Activated T-cell treated with anti-CD3 and anti-CD28 coated beads for 48 hours (primary cell): ENCODE measurements at regions not wholly inside any gene's neighbourhood (a gene's known extent, or its start where the extent isn't known, plus 50 kb on each side); places are given as distances from the start of the nearest gene placed in this dataset.

Experiments
- DNase-seq: peaks from one replicate; pipeline ENCODE4 v3.0.0-alpha.2; 2020; ENCODE audit warnings: low read depth

DNA sequence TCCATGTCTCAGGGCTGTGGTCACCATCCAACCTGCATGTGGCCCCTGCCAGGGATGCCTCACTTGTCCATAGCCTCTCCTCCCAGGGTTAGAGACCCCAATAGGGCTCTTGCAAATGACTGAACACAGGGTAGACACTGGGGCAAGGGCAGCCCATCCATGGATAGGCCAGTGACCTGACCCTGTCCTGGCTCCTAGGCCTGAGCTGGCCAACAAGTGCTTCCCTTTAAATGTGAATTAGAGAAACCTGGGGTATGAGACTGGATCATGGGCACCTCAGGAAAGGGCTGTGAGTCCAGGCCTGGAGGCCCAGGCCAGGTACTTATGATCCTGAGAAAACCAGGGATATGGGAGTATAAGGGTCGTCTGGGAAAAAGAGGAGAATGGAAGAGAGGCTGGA is 64.5 kb downstream of the COPS8 start:
- no peak for DNase-seq

DNA sequence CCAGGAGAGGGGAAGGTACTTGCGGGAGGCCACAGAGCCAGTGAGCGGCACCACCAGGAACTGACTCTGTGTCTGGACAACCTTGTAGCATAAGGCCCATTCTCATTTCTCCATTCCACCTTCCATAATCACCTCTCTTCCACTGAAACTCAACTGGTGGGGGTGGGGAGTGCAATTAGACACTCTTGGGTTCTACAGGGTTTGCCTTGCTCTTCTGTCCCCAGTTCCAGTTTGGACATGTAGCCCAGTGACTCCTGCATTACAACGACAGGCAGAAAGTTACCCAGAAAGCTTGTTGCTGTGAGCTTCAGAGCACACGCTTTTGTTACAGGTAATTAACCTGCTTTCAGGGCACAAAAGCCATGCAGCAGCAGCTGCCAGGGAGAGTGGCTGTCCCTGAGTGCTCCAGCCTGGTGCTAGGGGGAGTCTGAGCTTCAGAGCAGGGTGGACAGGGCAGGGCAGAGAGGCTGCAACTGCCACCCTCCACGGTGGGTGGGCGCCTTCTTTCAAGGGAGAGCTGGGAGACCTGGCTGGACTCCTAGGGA is 65.2 kb downstream of the COPS8 start:
- DNase-seq: no peak

DNA sequence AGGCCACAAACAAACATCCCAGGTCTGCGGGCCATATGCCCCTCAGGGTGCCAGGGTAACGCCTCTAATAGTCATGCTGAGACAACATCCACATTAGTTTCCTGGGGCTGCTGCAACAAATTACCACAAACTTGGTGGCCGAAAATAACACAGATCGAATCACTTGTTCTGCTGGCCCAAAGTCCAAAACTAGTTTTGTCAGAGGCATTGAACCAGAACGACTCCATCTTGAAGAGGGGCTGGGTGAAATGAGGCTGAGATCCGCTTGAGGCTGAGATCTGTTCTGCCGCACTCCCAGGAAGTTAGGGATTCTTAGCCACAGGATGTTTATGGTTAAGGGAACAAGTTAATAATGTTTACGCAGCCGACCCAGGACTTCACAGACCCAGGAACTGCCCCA is 66.7 kb downstream of the COPS8 start:
- DNase-seq: no peak

DNA sequence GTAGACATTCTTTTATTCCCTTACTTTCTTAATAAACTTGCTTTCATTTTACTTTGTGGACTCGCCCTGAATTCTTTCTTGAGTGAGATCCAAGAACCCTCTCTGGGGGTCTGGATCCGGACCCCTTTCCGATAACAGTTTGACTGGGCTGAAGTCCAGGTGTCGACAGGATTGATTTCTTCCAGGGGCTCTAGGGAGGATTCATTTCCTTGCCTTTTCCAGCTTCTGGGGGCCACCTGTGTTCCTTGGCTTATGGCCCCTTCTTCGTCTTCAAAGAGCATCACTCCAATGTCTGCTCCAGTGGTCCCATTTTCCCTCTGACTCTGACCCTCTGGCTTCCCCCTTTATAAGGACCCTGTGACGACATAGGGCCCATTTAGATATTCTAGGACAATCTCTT is 67.5 kb downstream of the COPS8 start:
- no peak for DNase-seq

DNA sequence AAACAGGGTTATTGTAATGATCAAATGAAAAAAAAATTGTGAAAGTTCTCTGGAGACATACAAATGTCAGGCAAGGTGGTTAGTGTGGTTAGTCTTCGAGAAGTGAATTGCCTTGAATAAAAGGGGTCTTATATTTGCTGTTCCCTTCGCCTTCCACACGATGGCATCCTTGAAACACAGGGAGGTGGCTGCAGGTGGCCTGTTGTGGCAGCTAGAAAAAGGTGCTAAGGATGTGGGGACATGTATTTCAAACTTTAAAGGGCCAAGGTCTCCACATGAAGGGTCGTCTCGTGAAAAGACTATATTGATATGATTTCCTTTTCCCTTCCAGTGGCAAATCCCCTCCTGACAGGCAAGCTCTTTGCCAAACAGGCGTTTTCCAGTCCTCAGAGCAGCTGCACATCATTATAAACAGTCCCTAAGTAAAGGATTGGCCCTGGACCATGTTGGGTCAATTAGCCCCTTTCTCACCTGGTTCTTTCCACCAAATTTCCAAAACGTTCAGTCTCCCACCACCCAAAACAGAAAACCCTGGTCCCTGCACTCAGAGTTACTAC is 68.5 kb downstream of the COPS8 start:
- DNase-seq: peak; percentile 55

DNA sequence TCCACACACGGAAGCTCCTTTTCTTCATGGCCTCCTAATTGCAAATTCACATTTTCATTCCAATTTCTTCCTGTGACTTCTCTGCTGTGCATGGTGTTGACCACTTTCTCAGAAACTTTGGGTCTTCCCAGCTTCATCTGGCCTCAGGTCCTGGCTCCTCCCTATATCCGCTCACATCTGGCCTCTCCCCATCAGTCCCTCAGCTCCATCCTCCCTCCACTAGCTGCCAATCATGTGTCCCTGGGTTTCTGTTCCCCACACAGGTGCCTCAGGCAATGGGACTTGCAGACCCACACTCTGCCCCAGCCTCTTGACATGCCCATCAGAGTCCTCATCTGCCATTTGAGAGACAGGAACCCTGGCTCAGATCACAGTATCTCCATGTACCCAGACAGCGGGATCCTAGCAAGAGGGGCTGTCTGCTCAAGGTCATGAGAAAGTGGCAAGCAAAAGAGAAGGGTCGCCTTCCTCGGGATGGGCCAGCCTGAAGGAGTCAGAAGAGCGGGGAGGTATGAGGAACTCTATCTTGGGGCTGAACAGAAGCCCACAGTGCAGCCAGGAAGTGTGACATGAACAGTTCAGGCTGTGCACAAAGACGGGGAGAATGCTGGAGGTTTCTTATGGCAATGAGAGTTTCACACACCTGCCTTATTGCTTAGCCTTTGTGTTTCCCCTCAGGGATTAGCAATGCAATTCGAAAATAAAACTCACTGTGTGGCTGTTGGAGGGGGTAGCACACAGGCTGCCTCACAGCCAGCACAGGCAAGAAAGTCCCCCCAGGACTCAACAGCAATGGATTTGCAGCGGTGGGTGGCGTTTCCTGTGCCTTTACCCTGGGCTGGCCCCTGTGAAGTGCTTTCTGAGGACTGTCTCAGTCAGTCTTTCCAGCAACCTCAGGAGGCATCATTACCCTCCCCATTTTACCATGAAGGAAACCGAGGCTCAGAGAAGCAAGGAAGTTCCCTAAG is 69.5 kb downstream of the COPS8 start:
- DNase-seq: peak; percentile 50

DNA sequence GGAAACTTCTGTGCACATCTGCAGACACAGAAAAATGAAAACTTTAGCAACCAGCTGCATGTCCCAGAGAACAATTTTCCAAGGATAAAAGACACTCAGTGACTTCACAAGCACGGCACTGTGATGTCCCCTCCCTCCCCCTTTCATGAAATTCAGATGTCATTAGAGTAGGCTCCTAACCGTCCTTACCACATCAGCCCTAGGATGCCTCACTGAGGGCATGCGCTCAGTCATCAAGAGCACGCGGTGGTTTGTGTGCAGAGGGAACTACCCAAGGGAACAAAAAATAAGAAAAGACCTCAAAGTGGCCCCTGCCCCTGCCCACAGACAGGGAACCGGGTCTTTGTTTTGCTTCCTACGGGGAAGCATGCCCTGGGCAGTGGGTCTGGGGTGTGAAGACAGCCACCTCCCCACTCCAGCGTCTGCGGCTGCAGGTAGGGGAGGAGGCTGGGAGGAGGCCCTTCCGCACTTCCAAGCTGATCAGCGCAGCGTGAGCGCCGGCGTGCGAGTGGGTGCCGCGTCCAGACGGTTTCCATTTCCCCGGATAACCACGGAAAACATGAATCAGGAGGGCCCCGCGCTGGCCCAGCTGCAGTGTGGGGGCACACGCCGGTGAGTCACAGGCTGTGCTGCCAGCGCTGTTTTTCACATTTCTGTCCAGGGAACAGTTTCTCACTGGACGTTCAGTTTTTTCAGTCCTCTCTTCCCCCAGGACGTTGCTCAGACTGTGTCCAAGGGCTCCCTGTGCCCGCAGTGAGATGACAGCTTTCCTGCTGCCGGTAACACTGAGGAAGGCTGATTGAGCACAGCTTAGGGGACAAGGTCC is 70.6 kb downstream of the COPS8 start:
- DNase-seq: peak; percentile 70

DNA sequence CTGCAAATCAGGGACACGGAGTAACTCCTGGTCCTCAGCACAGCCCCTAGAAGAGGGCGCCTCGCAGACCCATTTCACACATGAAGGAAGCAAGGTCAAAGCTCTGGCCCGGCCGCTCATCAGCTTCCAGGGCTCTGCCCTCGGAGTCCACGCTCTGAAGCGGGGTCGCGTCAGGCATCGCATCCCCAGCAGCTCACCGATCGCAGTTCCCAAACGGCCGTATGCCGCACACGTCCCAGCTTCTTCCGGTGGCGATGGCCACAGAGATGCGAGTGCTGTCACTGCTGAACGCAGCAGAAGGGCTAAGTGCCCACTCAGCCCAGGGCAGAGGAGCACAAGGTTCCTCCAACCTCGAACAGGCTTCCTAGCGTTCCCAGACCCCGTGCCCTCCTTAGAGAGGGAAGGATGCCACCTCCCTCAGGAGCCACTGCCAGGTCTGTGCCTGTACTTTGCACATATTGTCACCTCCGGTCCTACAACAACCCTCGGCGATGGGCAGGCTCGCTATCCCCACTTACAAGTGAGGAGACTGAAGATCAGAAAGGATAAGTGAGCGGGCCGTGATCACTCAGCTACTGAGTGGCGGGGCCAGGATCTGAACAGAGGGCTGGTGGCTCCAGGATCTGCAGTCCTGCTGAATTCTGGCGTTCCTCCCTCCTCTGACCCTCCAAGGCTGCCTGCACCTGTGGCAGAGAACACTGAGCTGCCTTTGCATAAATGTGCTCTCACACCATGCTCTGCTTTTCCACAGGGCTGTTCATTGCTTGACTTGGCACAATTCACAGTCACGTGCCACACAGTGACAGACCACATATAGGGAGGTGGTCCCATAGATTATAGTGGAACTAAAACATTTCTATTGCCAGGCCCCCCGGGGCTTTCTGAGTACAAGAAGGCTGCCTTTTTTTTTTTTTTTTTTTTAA is 71.4 kb downstream of the COPS8 start:
- DNase-seq: no peak

DNA sequence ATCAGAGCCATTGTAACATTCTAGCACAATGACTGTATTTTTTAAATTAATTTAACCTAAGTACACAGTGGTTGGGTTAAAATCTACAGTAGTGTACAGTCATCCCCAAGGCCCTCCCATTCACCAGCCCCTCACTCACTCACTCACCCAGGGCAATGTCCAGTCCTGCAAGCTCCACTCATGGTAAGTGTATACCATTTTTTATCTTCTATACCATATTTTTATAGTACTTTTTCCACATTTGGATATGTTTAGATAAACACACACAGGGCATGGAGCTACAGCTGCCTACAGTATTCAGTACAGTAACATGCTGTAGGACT is 72.1 kb downstream of the COPS8 start:
- DNase-seq: no peak

DNA sequence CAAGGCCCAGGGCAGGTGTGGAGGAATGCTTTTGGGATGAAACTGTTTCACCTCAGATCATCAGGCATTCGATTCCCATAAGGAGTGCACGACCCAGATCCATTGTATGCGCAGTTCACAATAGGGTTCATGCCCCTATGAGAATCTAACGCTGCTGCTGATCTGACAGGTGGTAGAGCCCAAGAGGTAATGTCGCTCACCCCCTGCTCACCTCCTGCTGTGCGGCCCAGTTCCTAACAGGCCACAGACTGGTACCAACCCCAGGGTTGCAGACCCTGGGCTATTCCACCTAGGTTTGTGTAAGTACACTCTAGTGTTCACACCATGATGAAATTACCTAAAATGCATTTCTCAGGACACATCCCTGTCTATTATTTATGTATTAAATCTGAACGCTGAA is 72.5 kb downstream of the COPS8 start:
- DNase-seq: no peak

DNA sequence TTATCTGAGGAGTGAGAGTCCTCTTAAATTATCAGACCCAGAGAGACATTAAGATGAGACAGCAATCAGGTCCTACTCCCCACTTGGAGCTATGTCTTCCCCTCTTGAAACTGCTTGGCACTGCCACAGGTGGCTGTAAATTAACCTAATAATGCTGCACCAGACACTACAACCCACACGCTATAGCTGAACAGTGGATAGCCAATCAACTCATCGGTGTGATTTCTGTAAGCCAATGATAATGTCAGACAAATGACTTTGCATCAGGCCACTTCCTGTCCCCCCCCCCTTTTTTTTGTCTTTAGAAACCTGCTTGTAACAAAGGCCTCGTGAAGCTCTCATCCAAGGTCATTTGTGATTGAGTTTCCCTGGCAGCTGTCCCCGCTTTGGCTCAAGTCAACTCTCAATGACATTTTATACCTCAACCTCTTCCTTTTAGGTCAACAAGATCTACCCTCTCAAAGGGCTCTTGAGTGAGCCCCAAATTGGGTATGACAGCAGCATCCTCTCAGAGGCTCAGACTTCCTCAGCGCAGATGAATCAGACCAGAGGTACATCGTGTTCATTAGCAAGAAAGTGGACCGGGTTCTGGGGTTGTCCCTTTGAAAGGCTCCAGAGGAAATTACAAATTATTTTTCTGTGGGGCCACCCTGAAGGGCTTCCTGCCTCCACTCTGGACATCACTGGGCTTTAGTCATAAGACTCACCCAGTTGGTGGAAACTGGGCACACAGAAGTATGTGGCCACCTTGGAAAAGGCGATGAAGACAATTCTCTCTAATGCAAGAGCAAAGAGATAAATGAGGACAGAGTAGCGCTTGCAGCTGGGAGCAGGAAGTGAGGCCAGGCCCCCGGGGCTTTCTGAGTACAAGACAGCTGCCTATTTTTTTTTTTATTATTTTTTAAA is 73.6 kb downstream of the COPS8 start:
- DNase-seq: no peak

DNA sequence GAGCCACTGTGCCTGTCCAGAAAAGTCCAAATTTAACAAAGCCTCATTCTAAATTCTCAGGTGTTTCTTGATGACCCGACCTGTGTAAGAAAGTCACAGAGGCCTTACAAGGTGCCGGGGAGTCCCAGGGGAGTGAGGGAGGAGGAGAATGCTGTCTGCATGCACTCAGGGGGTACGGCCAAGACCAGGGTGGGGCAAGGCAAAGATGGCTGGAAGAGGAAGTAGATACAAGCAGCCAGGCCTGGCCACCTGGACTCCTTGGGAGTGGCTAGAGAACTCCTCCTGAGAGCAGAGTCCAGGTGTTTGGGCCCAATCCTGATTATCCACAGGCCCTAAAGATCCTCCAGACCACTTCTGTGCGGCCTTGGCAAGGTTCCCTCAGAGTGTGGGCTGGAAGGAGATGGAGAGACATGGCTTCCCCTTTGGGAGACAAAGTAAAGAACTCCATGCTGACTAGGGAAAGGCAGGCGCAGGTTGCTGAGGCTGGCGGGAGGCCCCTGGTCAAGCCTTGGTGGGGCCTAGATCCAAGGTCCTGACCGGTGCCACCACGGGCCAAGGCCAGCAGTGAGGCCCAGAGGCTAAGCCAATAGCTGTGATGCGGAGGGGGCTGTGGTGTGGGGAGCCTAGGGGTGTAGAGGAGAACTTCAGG is 74.7 kb downstream of the COPS8 start:
- DNase-seq: no peak

DNA sequence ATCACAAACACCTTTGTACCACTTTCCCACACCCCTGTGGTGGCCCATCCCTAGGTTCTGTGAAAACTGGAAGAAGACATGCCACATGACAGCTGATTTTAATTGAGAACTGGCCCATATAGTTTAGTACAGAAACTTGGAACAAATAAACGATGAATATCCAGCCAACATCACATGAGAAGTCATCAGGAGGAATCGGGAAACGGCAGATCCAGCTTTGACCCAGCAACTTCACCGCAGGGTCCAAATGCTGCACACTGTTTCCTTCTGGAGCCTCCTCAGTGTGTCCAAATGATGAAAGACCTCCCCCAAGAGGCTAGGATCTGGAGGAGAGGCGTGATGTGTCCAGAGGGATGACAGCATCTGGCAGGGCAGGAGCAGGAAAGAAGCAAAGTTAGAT is 75.5 kb downstream of the COPS8 start:
- no peak for DNase-seq

DNA sequence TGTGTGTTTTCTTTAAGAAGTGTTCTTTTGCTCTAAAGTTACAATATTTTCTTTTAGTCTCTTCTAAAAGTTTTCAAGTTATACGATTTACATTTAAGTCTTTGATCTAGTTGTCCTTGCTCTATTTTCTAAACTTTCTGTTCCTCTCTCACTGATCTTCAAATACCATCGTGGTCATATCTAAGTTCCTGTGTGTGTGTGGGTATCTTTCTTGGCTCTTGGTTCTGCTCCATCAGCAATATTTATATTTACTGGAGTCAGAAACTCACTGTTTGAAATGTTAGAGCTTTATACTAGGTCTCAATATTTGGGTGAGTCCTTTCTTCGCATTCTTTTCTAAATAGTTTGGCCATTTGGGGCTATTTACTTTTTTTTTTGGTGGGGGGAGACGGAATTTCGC is 77.3 kb downstream of the COPS8 start:
- no peak for DNase-seq

DNA sequence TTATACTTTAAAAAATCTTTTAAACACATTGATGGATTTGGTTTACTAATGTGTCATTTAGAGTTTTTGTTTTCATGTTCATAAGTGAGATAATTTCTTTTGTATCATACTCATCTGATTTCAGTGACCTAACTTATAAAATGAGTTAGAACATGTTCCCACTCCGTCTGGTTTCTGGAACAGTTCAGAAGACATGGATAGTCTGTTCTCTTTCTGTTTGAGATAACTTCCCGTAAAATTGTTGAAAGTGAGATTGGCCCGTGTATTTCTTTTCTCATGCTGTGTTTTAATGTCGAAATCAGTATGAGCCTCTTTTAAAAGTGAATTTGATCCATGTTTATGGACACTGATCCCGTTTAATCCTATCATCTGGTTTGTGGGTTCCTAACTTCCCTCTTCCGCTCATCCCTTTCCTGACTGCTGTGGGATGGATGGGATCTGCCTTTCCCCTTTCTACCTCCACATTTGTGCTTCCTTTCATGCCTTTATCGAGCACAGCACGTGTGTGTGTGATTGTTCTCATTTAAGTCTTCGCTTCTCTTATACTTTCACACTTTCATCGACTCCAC is 78.9 kb downstream of the COPS8 start:
- no peak for DNase-seq

DNA sequence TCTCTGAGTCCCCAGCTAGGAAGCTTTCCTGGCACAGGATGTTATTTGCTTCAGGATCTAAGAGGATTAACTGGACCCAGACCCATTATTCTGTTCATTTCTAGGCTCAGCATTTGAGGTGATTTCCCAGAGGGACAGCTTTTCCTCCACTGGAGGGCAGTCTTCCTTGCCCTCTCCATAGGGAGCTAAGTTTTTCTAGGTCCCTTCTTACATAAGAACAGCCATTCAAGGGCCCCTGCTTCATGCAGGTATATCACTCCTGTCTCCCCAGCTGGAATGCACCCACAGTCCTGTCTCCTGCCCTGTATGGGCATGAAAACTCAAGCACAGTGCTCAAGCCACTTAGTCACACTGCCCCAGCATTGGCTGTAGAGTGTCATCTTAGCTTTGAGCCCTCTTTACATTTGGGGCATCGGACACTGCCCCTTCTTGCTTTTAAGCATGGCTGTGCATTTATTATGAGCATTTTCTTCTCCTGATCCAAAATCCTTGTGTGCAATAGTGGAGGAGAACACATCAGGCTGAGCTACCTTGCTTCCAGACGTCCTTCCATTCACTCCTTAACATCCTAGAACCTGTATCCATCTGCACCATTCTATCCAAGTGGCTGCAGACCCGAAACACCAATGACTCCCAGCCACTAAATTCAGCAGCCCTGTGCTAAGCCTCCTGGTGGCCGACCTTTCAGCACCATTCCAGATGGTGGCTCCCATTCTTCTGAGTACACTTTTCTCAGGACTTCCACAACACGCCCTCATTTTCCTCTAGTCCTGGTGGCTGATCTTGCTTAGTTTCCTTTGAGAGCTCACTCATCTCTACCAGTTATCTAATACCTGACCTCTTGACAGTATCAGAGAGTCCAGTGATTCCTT is 80.0 kb downstream of the COPS8 start:
- DNase-seq: no peak

DNA sequence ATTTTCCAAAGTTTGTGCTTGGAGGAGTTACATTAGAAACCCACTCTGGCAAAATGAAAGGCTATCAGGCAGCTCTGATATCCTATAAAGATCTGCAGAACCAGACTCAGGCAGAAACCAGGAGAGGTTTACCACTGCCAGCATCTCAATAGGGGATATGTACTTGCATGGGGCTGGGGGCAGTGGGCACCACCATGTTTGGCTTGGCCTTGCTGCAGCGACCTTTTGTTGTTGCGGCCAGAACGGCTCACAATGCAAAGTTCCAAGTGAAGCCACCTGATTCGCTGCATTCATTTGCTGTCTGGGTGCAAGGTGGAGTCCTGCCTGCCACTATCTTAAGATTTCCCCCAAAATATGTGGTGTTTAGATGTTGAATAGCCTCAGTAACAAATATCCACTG is 81.3 kb downstream of the COPS8 start:
- DNase-seq: no peak

DNA sequence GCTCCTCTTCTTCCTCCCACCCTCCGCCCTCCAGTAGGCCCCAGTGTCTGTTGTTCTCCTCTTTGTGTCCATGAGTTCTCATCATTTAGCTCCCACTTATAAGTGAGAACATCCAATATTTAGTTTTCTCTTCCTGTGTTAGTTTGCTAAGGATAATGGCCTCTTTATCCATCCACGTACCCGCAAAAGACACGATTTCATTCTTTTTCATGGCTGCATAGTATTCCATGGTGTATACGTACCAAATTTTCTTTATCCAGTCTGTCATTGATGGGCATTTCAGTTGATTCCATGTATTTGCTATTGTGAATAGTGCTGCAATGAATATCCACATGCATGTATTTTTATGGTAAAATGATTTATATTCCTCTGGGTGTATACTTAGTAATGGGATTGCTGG is 82.2 kb downstream of the COPS8 start:
- no peak for DNase-seq

DNA sequence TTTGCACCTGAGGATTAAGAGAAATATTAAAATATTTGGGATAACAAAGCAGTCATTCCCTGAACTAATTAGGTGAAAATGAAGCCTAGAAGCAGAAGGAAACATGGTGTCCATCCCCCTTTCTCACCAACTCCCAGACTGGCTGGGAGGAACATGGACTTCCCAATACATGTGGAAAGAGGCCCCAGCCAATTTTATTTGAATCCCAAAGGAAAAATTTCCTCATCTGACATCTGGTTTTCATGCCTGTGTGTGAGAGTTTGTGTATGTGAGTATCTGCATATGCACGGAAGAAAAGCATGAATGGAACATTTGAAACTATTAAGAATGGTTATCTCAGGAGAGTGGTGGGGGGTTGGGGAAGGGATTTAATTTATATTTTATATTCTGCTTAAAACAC is 84.3 kb downstream of the COPS8 start:
- DNase-seq: no peak
